SK-N-SH treated with all-trans-retinoic acid at 6 μM for 48 hours (cell line): ENCODE measurements at regions not wholly inside any gene's neighbourhood (a gene's known extent, or its start where the extent isn't known, plus 50 kb on each side); places are given as distances from the start of the nearest gene placed in this dataset.

Experiments
- ATAC-seq: fragments of 200-7000 bp; cut with Tn5 transposase; 3 replicates; pipeline ENCODE4 v1.9.1; 2020; ENCODE audit warnings: mild to moderate bottlenecking, moderate library complexity
- ARNTL ChIP-seq: fragments of 450-650 bp; formaldehyde crosslinking; IDR thresholded peaks from 2 replicates; pipeline ENCODE4 v1.5.0; 2020; ENCODE audit warnings: low read depth, mild to moderate bottlenecking, moderate library complexity, borderline replicate concordance
- BACH2 ChIP-seq: fragments of 250-450 bp; sonication (Bioruptor Pico); IDR thresholded peaks from 2 replicates; pipeline ENCODE4 v1.9.0; 2021; ENCODE audit warnings: mild to moderate bottlenecking, borderline replicate concordance
- CSDC2 ChIP-seq: fragments of 250-450 bp; sonication (Bioruptor Pico); IDR thresholded peaks from 2 replicates; pipeline ENCODE4 v1.5.0; 2020; ENCODE audit warnings: mild to moderate bottlenecking, moderate library complexity
- ISL1 ChIP-seq: fragments of 250-450 bp; sonication (Bioruptor Pico); IDR thresholded peaks from 2 replicates; pipeline ENCODE4 v2.1.2; 2022; ENCODE audit warnings: mild to moderate bottlenecking, moderate library complexity
- PATZ1 ChIP-seq: fragments of 250-450 bp; sonication (Bioruptor Pico); IDR thresholded peaks from 2 replicates; pipeline ENCODE4 v1.8.0; 2020; ENCODE audit warnings: mild to moderate bottlenecking, moderate library complexity, borderline replicate concordance
- PPARA ChIP-seq: fragments of 250-450 bp; sonication (Bioruptor Pico); IDR thresholded peaks from 2 replicates; pipeline ENCODE4 v1.5.0; 2020; ENCODE audit warnings: mild to moderate bottlenecking, borderline replicate concordance
- RARB ChIP-seq: fragments of 250-450 bp; sonication (Bioruptor Pico); IDR thresholded peaks from 2 replicates; pipeline ENCODE4 v1.8.0; 2021; ENCODE audit warnings: mild to moderate bottlenecking, moderate library complexity
- TCF4 ChIP-seq: fragments of 250-450 bp; sonication (Bioruptor Pico); IDR thresholded peaks from 2 replicates; pipeline ENCODE4 v1.8.0; 2021; ENCODE audit warnings: mild to moderate bottlenecking, moderate library complexity, borderline replicate concordance
- TOX ChIP-seq: fragments of 250-450 bp; sonication (Bioruptor Pico); IDR thresholded peaks from 2 replicates; pipeline ENCODE4 v1.8.0; 2021; ENCODE audit warnings: mild to moderate bottlenecking, moderate library complexity, borderline replicate concordance
- ZC3H10 ChIP-seq: fragments of 250-450 bp; sonication (Bioruptor Pico); IDR thresholded peaks from 2 replicates; pipeline ENCODE4 v1.5.1; 2021; ENCODE audit warnings: mild to moderate bottlenecking, moderate library complexity
- ZFP3 ChIP-seq: fragments of 250-450 bp; sonication (Bioruptor Pico); IDR thresholded peaks from 2 replicates; pipeline ENCODE4 v1.5.0; 2020; ENCODE audit warnings: mild to moderate bottlenecking, moderate library complexity
- ZFP30 ChIP-seq: fragments of 450-650 bp; formaldehyde crosslinking; IDR thresholded peaks from 2 replicates; pipeline ENCODE4 v1.5.0; 2022; ENCODE audit warnings: mild to moderate bottlenecking, moderate library complexity
- ZNF565 ChIP-seq: fragments of 450-650 bp; formaldehyde crosslinking; conservative IDR thresholded peaks from 2 replicates; pipeline ENCODE4 v1.5.0; 2020; ENCODE audit warnings: low read depth, mild to moderate bottlenecking, moderate library complexity
- ZNF70 ChIP-seq: fragments of 450-650 bp; formaldehyde crosslinking; IDR thresholded peaks from 2 replicates; pipeline ENCODE4 v1.5.0; 2020; ENCODE audit warnings: mild to moderate bottlenecking, moderate library complexity
- TF ChIP-seq, protein P1 (sequence below): fragments of 250-450 bp; sonication (Bioruptor Pico); IDR thresholded peaks from 2 replicates; pipeline ENCODE4 v1.5.0; 2020; ENCODE audit warnings: mild to moderate bottlenecking, moderate library complexity
- TF ChIP-seq, protein P2 (sequence below): fragments of 250-450 bp; sonication (Bioruptor Pico); IDR thresholded peaks from 2 replicates; pipeline ENCODE4 v1.5.1; 2021; ENCODE audit warnings: mild to moderate bottlenecking, moderate library complexity
- TF ChIP-seq, protein P3 (sequence below): fragments of 250-450 bp; sonication (Bioruptor Pico); IDR thresholded peaks from 2 replicates; pipeline ENCODE4 v1.8.0; 2021; ENCODE audit warnings: low read depth, mild to moderate bottlenecking, moderate library complexity, borderline replicate concordance
- TF ChIP-seq, protein P4 (sequence below): fragments of 250-450 bp; sonication (Bioruptor Pico); IDR thresholded peaks from 2 replicates; pipeline ENCODE4 v1.5.1; 2020; ENCODE audit warnings: low read depth, mild to moderate bottlenecking, moderate library complexity

DNA sequence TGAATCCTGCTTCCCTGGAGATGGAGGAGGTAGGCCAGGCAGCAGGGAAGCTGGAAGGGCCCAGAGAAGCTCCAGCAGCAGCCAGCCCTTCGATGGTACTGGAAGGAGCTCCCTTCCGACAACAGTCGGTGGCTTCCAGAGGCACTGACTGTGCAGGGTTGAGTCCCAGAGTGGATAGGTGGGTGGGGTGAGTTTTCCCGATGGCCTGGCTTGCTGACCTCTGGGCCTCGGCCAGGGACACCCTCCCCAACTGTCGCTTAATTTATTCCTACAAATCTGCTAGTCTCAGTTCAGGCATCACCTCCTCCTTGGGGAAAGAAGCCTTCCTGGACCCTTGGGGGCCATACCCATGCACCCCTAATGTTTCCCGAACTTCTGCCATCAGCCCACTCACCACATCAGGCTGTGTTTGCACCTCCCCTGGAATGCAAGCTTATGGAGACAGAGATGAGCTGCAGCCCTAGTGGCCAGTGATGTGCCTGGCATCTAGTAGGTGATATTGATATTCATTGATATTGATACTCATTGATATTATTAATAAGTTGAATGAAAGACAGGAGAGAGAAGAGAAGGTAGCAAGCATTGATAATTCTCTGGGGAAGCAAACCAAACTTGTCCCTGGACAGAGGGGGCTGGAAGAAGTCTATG, 104.6 kb upstream of the BOD1 start:
- TF ChIP-seq, protein P1, sequence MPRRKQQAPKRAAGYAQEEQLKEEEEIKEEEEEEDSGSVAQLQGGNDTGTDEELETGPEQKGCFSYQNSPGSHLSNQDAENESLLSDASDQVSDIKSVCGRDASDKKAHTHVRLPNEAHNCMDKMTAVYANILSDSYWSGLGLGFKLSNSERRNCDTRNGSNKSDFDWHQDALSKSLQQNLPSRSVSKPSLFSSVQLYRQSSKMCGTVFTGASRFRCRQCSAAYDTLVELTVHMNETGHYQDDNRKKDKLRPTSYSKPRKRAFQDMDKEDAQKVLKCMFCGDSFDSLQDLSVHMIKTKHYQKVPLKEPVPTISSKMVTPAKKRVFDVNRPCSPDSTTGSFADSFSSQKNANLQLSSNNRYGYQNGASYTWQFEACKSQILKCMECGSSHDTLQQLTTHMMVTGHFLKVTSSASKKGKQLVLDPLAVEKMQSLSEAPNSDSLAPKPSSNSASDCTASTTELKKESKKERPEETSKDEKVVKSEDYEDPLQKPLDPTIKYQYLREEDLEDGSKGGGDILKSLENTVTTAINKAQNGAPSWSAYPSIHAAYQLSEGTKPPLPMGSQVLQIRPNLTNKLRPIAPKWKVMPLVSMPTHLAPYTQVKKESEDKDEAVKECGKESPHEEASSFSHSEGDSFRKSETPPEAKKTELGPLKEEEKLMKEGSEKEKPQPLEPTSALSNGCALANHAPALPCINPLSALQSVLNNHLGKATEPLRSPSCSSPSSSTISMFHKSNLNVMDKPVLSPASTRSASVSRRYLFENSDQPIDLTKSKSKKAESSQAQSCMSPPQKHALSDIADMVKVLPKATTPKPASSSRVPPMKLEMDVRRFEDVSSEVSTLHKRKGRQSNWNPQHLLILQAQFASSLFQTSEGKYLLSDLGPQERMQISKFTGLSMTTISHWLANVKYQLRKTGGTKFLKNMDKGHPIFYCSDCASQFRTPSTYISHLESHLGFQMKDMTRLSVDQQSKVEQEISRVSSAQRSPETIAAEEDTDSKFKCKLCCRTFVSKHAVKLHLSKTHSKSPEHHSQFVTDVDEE (CRISPR knock-in tag): no peak
- no peak for TF ChIP-seq PATZ1 (CRISPR knock-in tag)
- no peak for TF ChIP-seq TOX (CRISPR knock-in tag)
- no peak for TF ChIP-seq ZFP3 (CRISPR knock-in tag)
- no peak for TF ChIP-seq ZNF565 (CRISPR knock-in tag)
- no peak for TF ChIP-seq ZC3H10 (CRISPR knock-in tag)
- ATAC-seq: 0 out of 3 replicates have a peak, but pooled peaks have one; percentile 42

- TF ChIP-seq CSDC2 (CRISPR knock-in tag) (no peak), ISL1 (CRISPR knock-in tag) (no peak), PPARA (CRISPR knock-in tag) (no peak), ARNTL (CRISPR knock-in tag) (no peak), BACH2 (CRISPR knock-in tag) (no peak), RARB (CRISPR knock-in tag) (no peak), PATZ1 (CRISPR knock-in tag) (no peak), ZC3H10 (CRISPR knock-in tag) (no peak), ZNF70 (CRISPR knock-in tag) (no peak), TOX (CRISPR knock-in tag) (no peak), ZFP30 (CRISPR knock-in tag) (no peak), TCF4 (no peak), ZNF565 (CRISPR knock-in tag) (no peak)
- TF ChIP-seq, protein P2, sequence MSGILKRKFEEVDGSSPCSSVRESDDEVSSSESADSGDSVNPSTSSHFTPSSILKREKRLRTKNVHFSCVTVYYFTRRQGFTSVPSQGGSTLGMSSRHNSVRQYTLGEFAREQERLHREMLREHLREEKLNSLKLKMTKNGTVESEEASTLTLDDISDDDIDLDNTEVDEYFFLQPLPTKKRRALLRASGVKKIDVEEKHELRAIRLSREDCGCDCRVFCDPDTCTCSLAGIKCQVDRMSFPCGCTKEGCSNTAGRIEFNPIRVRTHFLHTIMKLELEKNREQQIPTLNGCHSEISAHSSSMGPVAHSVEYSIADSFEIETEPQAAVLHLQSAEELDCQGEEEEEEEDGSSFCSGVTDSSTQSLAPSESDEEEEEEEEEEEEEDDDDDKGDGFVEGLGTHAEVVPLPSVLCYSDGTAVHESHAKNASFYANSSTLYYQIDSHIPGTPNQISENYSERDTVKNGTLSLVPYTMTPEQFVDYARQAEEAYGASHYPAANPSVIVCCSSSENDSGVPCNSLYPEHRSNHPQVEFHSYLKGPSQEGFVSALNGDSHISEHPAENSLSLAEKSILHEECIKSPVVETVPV (CRISPR knock-in tag): no peak
- TF ChIP-seq, protein P3, sequence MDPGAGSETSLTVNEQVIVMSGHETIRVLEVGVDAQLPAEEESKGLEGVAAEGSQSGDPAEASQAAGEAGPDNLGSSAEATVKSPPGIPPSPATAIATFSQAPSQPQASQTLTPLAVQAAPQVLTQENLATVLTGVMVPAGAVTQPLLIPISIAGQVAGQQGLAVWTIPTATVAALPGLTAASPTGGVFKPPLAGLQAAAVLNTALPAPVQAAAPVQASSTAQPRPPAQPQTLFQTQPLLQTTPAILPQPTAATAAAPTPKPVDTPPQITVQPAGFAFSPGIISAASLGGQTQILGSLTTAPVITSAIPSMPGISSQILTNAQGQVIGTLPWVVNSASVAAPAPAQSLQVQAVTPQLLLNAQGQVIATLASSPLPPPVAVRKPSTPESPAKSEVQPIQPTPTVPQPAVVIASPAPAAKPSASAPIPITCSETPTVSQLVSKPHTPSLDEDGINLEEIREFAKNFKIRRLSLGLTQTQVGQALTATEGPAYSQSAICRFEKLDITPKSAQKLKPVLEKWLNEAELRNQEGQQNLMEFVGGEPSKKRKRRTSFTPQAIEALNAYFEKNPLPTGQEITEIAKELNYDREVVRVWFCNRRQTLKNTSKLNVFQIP: no peak
- TF ChIP-seq, protein P4, sequence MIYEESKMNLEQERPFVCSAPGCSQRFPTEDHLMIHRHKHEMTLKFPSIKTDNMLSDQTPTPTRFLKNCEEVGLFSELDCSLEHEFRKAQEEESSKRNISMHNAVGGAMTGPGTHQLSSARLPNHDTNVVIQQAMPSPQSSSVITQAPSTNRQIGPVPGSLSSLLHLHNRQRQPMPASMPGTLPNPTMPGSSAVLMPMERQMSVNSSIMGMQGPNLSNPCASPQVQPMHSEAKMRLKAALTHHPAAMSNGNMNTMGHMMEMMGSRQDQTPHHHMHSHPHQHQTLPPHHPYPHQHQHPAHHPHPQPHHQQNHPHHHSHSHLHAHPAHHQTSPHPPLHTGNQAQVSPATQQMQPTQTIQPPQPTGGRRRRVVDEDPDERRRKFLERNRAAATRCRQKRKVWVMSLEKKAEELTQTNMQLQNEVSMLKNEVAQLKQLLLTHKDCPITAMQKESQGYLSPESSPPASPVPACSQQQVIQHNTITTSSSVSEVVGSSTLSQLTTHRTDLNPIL: no peak
- no peak for ATAC-seq
Measured at GRCh38 chr5:173721601-173722232, 105.3 kb upstream of the BOD1 start.
